ENCODE measurements at regions not wholly inside any gene's neighbourhood (a gene's known extent, or its start where the extent isn't known, plus 50 kb on each side); places are given as distances from the start of the nearest gene placed in this dataset.

DNA sequence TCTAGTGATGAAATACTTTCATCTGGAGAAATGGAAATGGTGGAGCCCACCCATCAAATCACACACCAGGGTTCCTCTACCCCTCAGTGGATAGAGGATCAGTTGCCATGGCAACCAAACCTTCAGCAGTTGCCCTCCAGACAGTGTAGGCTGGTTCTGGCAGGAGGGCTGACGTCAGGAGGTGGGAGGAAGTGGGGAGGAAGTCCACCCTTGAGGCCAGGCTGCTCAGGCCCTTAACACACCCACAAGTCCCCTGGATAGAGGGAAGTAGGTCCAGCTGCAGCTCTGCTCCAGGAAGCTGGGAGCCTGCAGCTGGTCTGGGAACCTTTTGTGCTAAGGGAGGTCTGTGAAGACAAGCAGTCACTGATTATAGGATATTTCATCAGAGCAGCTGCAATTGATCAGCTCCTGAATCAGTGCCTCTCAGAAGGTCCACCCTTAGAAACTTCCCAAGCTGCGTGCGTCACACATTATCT is 186.6 kb downstream of the MTX2 start:
- Histone ChIP-seq H3K9me3 (ENCODE audit: control insufficient read depth in 4 of 4, low read length in 3 of 4) (no peaks in the 10 kb centered on the region), H3K9ac (ENCODE audit: low read depth in 1 of 2, low read length in 2 of 2) (no peak overlapping the region), H3K4me3 (ENCODE audit: low read depth in 1 of 3, low read length in 3 of 3) (no peak overlapping the region), H3K27ac (ENCODE audit: low read depth in 1 of 2, low read length in 2 of 2) (no peak overlapping the region), H3K27me3 (ENCODE audit: control insufficient read depth in 4 of 4, insufficient read depth in 4 of 4, low read length in 3 of 4) (peaks cover 0 to 2% (median 0%) of the 10 kb centered on the region in 4 donors), H3K36me3 (ENCODE audit: control insufficient read depth in 4 of 4, insufficient read depth in 3 of 4, low read depth in 1 of 4, low read length in 3 of 4) (no peaks in the 10 kb centered on the region), H3K4me1 (ENCODE audit: control insufficient read depth in 4 of 4, insufficient read depth in 4 of 4, low read length in 3 of 4) (peaks cover 0 to 8% (median 2%) of the 10 kb centered on the region in 4 donors)
- TF ChIP-seq GABPA (IDR thresholded peaks at IDR 0.05 in 1 of 2, conservative IDR thresholded peaks at IDR 0.05 in 1 of 2) (no peak), YY1 (IDR thresholded peaks at IDR 0.05) (no peak), FOXA1 (IDR thresholded peaks at IDR 0.05) (no peak), FOXA2 (IDR thresholded peaks at IDR 0.05) (no peak), EGR1 (IDR thresholded peaks at IDR 0.05; ENCODE audit: low read depth in 2 of 2) (no peak), RXRA (IDR thresholded peaks at IDR 0.05) (no peak), JUND (IDR thresholded peaks at IDR 0.05) (no peak), SP1 (IDR thresholded peaks at IDR 0.05) (no peak), NR2F2 (IDR thresholded peaks at IDR 0.05) (no peak), HNF4A (conservative IDR thresholded peaks at IDR 0.05) (no peak), RAD21 (IDR thresholded peaks at IDR 0.05) (no peak), TAF1 (conservative IDR thresholded peaks at IDR 0.05) (no peak), HNF4G (IDR thresholded peaks at IDR 0.05) (no peak)
- TF ChIP-seq, protein P1, sequence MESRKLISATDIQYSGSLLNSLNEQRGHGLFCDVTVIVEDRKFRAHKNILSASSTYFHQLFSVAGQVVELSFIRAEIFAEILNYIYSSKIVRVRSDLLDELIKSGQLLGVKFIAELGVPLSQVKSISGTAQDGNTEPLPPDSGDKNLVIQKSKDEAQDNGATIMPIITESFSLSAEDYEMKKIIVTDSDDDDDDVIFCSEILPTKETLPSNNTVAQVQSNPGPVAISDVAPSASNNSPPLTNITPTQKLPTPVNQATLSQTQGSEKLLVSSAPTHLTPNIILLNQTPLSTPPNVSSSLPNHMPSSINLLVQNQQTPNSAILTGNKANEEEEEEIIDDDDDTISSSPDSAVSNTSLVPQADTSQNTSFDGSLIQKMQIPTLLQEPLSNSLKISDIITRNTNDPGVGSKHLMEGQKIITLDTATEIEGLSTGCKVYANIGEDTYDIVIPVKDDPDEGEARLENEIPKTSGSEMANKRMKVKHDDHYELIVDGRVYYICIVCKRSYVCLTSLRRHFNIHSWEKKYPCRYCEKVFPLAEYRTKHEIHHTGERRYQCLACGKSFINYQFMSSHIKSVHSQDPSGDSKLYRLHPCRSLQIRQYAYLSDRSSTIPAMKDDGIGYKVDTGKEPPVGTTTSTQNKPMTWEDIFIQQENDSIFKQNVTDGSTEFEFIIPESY (IDR thresholded peaks at IDR 0.05), result no peak
- TF ChIP-seq, protein P2, sequence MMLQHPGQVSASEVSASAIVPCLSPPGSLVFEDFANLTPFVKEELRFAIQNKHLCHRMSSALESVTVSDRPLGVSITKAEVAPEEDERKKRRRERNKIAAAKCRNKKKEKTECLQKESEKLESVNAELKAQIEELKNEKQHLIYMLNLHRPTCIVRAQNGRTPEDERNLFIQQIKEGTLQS (IDR thresholded peaks at IDR 0.05), result no peak
- TF ChIP-seq, protein P3, sequence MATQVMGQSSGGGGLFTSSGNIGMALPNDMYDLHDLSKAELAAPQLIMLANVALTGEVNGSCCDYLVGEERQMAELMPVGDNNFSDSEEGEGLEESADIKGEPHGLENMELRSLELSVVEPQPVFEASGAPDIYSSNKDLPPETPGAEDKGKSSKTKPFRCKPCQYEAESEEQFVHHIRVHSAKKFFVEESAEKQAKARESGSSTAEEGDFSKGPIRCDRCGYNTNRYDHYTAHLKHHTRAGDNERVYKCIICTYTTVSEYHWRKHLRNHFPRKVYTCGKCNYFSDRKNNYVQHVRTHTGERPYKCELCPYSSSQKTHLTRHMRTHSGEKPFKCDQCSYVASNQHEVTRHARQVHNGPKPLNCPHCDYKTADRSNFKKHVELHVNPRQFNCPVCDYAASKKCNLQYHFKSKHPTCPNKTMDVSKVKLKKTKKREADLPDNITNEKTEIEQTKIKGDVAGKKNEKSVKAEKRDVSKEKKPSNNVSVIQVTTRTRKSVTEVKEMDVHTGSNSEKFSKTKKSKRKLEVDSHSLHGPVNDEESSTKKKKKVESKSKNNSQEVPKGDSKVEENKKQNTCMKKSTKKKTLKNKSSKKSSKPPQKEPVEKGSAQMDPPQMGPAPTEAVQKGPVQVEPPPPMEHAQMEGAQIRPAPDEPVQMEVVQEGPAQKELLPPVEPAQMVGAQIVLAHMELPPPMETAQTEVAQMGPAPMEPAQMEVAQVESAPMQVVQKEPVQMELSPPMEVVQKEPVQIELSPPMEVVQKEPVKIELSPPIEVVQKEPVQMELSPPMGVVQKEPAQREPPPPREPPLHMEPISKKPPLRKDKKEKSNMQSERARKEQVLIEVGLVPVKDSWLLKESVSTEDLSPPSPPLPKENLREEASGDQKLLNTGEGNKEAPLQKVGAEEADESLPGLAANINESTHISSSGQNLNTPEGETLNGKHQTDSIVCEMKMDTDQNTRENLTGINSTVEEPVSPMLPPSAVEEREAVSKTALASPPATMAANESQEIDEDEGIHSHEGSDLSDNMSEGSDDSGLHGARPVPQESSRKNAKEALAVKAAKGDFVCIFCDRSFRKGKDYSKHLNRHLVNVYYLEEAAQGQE (IDR thresholded peaks at IDR 0.05), result no peak
- TF ChIP-seq, protein P4, sequence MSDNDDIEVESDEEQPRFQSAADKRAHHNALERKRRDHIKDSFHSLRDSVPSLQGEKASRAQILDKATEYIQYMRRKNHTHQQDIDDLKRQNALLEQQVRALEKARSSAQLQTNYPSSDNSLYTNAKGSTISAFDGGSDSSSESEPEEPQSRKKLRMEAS (IDR thresholded peaks at IDR 0.05), result no peak
- TF ChIP-seq, protein P5, sequence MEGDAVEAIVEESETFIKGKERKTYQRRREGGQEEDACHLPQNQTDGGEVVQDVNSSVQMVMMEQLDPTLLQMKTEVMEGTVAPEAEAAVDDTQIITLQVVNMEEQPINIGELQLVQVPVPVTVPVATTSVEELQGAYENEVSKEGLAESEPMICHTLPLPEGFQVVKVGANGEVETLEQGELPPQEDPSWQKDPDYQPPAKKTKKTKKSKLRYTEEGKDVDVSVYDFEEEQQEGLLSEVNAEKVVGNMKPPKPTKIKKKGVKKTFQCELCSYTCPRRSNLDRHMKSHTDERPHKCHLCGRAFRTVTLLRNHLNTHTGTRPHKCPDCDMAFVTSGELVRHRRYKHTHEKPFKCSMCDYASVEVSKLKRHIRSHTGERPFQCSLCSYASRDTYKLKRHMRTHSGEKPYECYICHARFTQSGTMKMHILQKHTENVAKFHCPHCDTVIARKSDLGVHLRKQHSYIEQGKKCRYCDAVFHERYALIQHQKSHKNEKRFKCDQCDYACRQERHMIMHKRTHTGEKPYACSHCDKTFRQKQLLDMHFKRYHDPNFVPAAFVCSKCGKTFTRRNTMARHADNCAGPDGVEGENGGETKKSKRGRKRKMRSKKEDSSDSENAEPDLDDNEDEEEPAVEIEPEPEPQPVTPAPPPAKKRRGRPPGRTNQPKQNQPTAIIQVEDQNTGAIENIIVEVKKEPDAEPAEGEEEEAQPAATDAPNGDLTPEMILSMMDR (IDR thresholded peaks at IDR 0.05; ENCODE audit: low read depth, low read length, missing input control), result no peak
- no peak for DNase-seq (ENCODE audit: low spot score)
- WGBS, result 59% methylated on average over 3 of the region's 3 CpGs
